DOHH2 (cell line): ENCODE measurements at regions not wholly inside any gene's neighbourhood (a gene's known extent, or its start where the extent isn't known, plus 50 kb on each side); places are given as distances from the start of the nearest gene placed in this dataset.

Experiments
- EZH2phosphoT487 ChIP-seq: fragments of 200-600 bp; sonication (generic); IDR thresholded peaks from 2 replicates; pipeline ENCODE4 v1.6.1; 2017; ENCODE audit warnings: borderline replicate concordance, mild to moderate bottlenecking, antibody characterized with exemption, low read length, moderate library complexity, mixed read lengths
- TF ChIP-seq, protein P1 (sequence below): fragments of 200-600 bp; sonication (generic); IDR thresholded peaks from one replicate; pipeline ENCODE4 v1.5.1; 2014; ENCODE audit warnings: antibody characterized with exemption, mild to moderate bottlenecking, low read depth, low read length; ENCODE audit not compliant: poor library complexity, severe bottlenecking

GRCh38 chr9:78866207-78867132 is 569.5 kb downstream of the PSAT1 start:
- TF ChIP-seq, protein P1, sequence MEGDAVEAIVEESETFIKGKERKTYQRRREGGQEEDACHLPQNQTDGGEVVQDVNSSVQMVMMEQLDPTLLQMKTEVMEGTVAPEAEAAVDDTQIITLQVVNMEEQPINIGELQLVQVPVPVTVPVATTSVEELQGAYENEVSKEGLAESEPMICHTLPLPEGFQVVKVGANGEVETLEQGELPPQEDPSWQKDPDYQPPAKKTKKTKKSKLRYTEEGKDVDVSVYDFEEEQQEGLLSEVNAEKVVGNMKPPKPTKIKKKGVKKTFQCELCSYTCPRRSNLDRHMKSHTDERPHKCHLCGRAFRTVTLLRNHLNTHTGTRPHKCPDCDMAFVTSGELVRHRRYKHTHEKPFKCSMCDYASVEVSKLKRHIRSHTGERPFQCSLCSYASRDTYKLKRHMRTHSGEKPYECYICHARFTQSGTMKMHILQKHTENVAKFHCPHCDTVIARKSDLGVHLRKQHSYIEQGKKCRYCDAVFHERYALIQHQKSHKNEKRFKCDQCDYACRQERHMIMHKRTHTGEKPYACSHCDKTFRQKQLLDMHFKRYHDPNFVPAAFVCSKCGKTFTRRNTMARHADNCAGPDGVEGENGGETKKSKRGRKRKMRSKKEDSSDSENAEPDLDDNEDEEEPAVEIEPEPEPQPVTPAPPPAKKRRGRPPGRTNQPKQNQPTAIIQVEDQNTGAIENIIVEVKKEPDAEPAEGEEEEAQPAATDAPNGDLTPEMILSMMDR = no peak
- no peak for TF ChIP-seq EZH2phosphoT487
